NCI-H128 (cell line): ENCODE measurements at regions not wholly inside any gene's neighbourhood (a gene's known extent, or its start where the extent isn't known, plus 50 kb on each side); places are given as distances from the start of the nearest gene placed in this dataset.
A peak's percentile ranks its signal among the peaks of the same experiment; 100 is the strongest.

ENCODE experiments used
- DNase-seq: peaks from one replicate; lab custom pipeline; 2025; ENCODE audit not compliant: unreplicated experiment; lab: John Stamatoyannopoulos, UW

DNA sequence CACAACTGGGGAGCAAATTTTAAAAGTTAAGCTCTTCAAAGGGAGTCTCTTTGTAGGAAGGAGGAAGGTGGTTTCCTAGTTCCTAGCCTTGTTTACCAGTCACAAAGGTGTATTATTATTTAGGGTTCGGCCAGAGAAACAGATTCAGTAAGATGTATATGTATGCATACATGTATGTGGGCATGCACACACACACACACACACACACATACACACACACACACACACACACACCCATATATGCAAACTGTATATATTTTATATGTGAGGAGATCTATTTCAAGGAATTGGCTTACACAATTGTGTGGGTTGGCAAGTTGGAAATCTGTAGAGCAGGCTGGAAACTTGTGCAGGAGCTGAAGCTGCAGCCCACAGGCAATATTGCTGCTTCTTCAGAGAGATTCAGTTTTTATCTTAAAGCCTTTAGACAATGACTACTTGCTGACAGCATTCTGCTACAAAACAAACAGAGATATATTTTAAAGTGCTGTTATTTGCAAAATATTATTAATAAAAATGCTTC is 75.3 kb upstream of the DNAH5 start:
- DNase-seq: no peak

GRCh38 chr5:14017904-14018303 is 73.4 kb upstream of the DNAH5 start:
- DNase-seq: no peak

- no peak for DNase-seq
Observed at GRCh38 chr5:14016549-14016948, 72.1 kb upstream of the DNAH5 start.

GRCh38 chr5:14011089-14012020 is 66.9 kb upstream of the DNAH5 start:
- peak; percentile 86 for DNase-seq

GRCh38 chr5:14009575-14009974 is 65.1 kb upstream of the DNAH5 start:
- no peak for DNase-seq

GRCh38 chr5:14008819-14009311 is 64.4 kb upstream of the DNAH5 start:
- DNase-seq: no peak

DNA sequence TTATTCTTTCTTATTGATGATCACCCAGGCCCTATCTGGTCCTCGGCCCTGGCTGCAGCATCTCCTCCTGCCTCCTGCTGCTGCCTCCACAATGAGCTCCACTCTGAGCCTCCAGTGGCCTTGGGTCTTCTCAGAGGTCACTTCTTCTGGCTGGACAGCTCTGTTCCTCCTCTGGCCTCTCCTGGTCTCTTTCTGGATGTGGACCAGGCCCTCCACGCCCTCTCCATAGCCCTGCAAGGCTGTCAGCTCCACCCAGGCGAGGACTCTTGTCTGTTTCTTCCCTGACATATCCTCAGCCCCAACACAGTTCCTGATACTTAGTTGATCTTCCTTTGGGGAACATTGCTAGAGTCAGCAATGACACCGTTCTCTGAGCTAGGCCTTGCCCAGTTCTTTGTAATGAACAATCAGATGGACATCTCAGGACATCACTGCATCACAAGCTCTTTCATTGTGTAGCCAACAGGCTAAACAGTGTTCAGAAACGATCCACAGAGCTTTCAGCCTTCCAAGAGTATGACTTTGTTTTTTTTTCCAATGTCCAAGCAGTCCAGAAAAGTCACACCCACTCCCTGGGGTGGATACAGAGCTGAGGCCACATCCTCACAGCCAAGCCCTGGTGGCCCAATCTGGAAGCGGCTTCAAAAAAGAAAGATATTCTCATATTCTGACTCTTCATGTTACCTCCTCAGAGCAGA is 62.5 kb upstream of the DNAH5 start:
- no peak for DNase-seq

DNA sequence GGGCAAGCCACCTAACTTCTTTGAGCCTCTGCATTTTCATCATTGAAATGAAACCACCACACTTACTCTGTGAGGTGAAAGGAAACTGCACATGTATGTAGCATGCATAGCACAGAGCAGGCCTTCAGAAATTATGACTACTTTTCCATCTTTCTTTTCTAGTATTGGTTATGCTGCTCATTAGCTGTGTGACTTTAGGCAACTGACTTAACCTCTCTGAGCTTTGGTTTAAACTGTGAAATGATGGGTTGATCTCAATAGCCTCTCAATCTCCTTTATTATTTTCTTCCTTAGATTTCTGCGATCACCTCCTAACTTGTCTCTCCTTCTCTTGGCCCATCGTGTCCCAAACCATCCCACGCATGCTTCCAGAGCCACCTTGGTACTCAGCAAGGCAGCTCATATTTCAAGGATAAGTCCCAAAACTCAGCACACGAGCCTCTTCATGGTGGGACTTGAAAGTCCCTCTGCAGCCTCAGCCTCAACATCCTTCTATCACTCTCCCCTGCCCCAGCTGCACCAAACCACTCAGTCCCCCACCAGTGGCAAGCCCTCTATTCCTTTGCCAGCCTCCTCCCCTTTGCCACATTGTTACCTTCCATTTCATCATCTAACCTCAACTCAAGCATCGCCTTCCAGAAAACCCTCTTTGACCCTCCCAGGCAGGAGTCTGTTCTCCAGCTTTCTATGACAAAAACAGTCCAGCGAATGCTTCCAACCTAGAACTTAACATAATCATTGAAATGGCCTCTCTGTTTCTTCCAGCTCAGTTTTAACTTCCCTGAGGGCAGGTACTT is 60.3 kb upstream of the DNAH5 start:
- DNase-seq: no peak

DNA sequence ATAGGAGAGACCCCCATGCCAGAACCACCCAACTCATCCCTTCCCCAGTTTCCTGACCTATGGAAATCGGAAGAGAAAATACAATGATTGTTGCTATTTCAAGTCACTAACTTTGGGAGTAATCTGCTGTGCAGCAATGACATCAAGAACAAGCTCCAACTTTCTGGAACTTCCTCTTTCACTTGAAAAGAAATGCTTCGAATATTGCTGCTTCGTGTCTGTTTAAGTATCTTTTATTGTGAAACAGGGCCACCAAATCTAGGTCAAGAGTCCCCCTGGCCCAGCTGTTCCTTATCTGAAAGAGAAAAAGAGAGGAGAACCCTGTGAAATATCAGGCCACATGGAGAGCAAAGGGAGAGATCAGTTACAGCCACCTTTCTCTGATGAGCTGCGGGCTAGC is 59.4 kb upstream of the DNAH5 start:
- no peak for DNase-seq

DNA sequence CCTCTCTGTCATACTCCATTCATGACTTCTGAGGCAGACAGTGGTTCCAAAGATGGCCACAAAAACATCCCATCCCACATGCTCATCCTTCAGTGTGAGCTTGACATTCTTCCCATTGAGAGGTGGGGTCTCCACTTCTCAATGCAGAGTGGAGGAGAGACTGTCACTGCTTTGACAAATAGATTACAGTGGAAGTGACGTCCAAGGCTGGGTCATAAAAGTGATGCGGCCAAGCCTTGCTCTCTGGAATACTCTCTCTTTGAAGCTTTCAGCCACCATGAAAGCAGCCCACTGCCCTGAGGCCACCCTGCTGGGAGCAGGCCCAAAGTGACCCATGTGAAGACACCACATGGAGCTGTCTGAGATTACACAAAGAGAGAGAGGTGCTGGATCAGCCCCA is 59.0 kb upstream of the DNAH5 start:
- DNase-seq: no peak

DNA sequence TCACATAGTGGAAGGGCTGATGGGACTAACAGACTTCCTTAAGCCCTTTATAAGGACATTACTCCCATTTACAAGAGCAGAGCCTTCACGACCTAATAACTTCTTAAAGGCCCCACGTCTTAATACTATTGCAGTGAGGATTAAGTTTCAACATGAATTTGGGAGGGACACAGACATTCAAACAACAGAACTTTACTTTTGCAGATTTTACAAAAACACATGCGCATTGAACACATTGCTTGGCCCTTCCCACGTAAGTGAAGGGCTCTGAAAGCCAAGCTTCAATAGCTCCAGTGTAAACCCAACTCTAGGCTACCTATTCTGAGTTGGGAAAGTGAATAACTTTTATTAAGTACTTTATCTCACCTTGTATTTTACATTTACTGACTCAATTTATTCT is 53.8 kb upstream of the DNAH5 start:
- DNase-seq: no peak

GRCh38 chr5:13997514-13997913 is 53.0 kb upstream of the DNAH5 start:
- DNase-seq: no peak

GRCh38 chr5:13994621-13995253 is 50.2 kb upstream of the DNAH5 start:
- no peak for DNase-seq
